Tibial nerve (tissue), 4 donors: ENCODE measurements at regions not wholly inside any gene's neighbourhood (a gene's known extent, or its start where the extent isn't known, plus 50 kb on each side); places are given as distances from the start of the nearest gene placed in this dataset.
"Not testable (repeated sequence)": the region's sequence is repeated elsewhere in the genome, so short reads cannot be mapped to it uniquely, and the experiment has no call there.

Experiments used
- DNase-seq, 2 donors: peaks; one replicate each; pipeline ENCODE4 v3.0.0-alpha.2; 2019; ENCODE audit warnings: low spot score in 2 of 2
- H3K27ac ChIP-seq, 4 donors: fragments of 200-600 bp; sonication (generic) in 3 of 4; one replicate each; pipeline ENCODE4 v1.5.1; 2017 to 2019; ENCODE audit warnings: mild to moderate bottlenecking in 1 of 4
- H3K27me3 ChIP-seq, 2 donors: fragments of 200-600 bp; sonication (generic) in 1 of 2; one replicate each; pipeline versions ENCODE4 v1.5.1 to v1.6.0; 2017 to 2019
- H3K36me3 ChIP-seq, 3 donors: fragments of 200-600 bp; sonication (generic); one replicate each; pipeline ENCODE4 v1.5.1; 2018 to 2019
- H3K4me1 ChIP-seq, 4 donors: fragments of 200-600 bp; sonication (generic) in 3 of 4; one replicate each; pipeline ENCODE4 v1.5.1; 2017 to 2019
- H3K4me3 ChIP-seq, 4 donors: fragments of 200-600 bp; sonication (generic) in 3 of 4; one replicate each; pipeline ENCODE4 v1.5.1; 2017 to 2019; ENCODE audit warnings: mild to moderate bottlenecking in 1 of 4, moderate library complexity in 1 of 4
- H3K9me3 ChIP-seq, 4 donors: fragments of 200-600 bp; sonication (generic) in 3 of 4; one replicate each; pipeline ENCODE4 v1.5.1; 2017 to 2019
- CTCF ChIP-seq, 5 experiments: fragments of 200-600 bp in 3 of 5; fragments of 450-650 bp in 2 of 5; sonication (generic) in 3 of 5; IDR thresholded peaks; one replicate each; pipeline ENCODE4 v1.5.1; 2016 to 2019; ENCODE audit warnings: antibody characterized with exemption in 5 of 5, mild to moderate bottlenecking in 3 of 5, moderate library complexity in 2 of 5
- EP300 ChIP-seq, 2 donors: sonication (generic); formaldehyde crosslinking; IDR thresholded peaks; one replicate each; pipeline ENCODE4 v1.6.1; 2017; ENCODE audit warnings: antibody characterized with exemption in 2 of 2, mild to moderate bottlenecking in 1 of 2
- POLR2A ChIP-seq, 2 donors: fragments of 450-650 bp; IDR thresholded peaks; one replicate each; pipeline ENCODE4 v1.6.1; 2017; ENCODE audit warnings: antibody characterized with exemption in 2 of 2, mild to moderate bottlenecking in 2 of 2, moderate library complexity in 2 of 2
- WGBS, 2 donors: methylation state at CpG; one replicate each; pipeline ENCODE4 v1.1.5; 2018; 5-methylcytosine and 5-hydroxymethylcytosine counted together

DNA sequence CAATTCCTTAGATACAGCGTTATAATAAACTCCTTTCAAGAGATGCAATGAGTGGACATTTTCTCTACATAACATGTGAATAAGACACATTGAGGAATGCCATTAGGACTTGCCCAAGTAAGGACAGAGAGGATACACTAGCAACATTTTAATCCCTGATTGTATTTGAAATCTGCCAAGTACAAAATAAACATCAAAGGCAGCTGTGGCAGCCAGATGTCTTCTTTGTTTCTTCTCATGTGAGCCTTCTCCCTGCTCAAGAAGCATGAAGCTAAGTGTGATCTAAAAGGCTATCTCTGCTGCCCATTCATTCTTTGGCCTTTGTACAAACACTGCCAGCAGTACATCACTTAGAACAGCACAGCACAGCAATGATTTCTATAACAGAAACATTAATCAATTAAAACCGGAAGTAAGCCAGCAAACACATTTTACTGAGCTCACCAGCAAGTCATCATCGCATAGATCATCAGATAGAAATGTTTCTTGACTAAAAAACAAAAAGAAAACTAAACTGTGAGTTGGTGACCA is 364.0 kb downstream of the CNTN6 start:
- Histone ChIP-seq H3K27ac (no peak overlapping the region), H3K4me3 (no peak overlapping the region), H3K9me3 (no peaks in the 10 kb centered on the region), H3K27me3 (no peaks in the 10 kb centered on the region), H3K36me3 (no peaks in the 10 kb centered on the region), H3K4me1 (no peaks in the 10 kb centered on the region)
- TF ChIP-seq CTCF (IDR thresholded peaks at IDR 0.05) (no peak), EP300 (IDR thresholded peaks at IDR 0.05) (no peak), POLR2A (IDR thresholded peaks at IDR 0.05) (no peak)
- DNase-seq: no peak
- WGBS, 2 donors: 48 to 50% methylated on average over 3 of the region's 3 CpGs

- Histone ChIP-seq H3K4me3 (no peak overlapping the region), H3K27me3 (no peaks in the 10 kb centered on the region), H3K4me1 (no peaks in the 10 kb centered on the region), H3K9me3 (no peaks in the 10 kb centered on the region), H3K27ac (no peak overlapping the region), H3K36me3 (no peaks in the 10 kb centered on the region)
- no peak for DNase-seq
- 74 to 75% methylated on average over 2 of the region's 2 CpGs for WGBS, 2 donors
- TF ChIP-seq CTCF (IDR thresholded peaks at IDR 0.05): no peak
- TF ChIP-seq EP300 (IDR thresholded peaks at IDR 0.05): no peak
Observed at GRCh38 chr3:1462371-1462770, 369.5 kb downstream of the CNTN6 start.

DNA sequence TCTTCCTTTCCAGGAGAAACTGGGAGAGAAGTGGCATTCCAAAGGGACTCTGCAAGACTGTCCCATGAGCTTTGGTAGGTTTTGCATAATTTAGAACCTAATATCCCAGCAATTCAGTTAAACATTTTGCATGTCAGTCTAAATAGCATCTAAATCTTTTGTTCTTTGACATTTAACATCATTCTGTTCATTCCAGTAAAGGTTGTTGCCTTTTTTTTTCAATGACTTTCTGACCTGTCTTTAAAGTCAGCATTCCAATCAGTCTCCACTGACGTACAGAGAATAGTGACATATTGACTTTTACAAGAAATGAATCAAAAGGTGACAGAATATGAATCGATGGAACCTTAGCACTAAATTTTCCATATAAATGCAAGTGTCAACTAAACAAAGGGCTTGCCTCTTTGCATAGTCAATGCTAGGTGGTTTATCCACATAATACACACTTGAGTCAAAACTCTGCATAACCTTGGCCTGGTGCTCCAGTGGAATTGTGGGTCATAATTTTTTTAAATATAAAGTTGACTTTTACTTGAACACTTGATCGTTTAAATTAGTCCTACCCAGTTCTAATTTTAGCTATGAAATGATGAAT is 370.1 kb downstream of the CNTN6 start:
- no peaks in the 10 kb centered on the region for H3K27me3 ChIP-seq
- H3K4me3 ChIP-seq: no peak overlapping the region
- H3K4me1 ChIP-seq: no peaks in the 10 kb centered on the region
- H3K9me3 ChIP-seq: no peaks in the 10 kb centered on the region
- no peak overlapping the region for H3K27ac ChIP-seq
- TF ChIP-seq CTCF (IDR thresholded peaks at IDR 0.05): no peak
- TF ChIP-seq EP300 (IDR thresholded peaks at IDR 0.05): no peak
- no peak for DNase-seq
- H3K36me3 ChIP-seq: no peaks in the 10 kb centered on the region
- WGBS, 2 donors: 35 to 38% methylated on average over 3 of the region's 3 CpGs

- H3K27ac ChIP-seq, H3K36me3 ChIP-seq: not testable (repeated sequence)
- 77 to 84% methylated on average over 10 of the region's 10 CpGs for WGBS, 2 donors
Observed at GRCh38 chr3:1465091-1465490, 372.3 kb downstream of the CNTN6 start.

GRCh38 chr3:1468145-1468544 is 375.3 kb downstream of the CNTN6 start:
- no peaks in the 10 kb centered on the region for H3K27me3 ChIP-seq
- 78 to 86% methylated on average over 4 of the region's 4 CpGs for WGBS, 2 donors
- no peak for DNase-seq
- H3K27ac ChIP-seq: no peak overlapping the region
- H3K4me3 ChIP-seq: no peak overlapping the region
- TF ChIP-seq EP300 (IDR thresholded peaks at IDR 0.05) (no peak), CTCF (IDR thresholded peaks at IDR 0.05) (no peak), POLR2A (IDR thresholded peaks at IDR 0.05) (no peak)
- no peaks in the 10 kb centered on the region for H3K4me1 ChIP-seq
- no peaks in the 10 kb centered on the region for H3K9me3 ChIP-seq
- H3K36me3 ChIP-seq: no peaks in the 10 kb centered on the region

More at GRCh38 chr3:1465091-1465490, 372.3 kb downstream of the CNTN6 start:
- DNase-seq, H3K4me1 ChIP-seq, H3K9me3 ChIP-seq, H3K27me3 ChIP-seq, H3K4me3 ChIP-seq: not testable (repeated sequence)

DNA sequence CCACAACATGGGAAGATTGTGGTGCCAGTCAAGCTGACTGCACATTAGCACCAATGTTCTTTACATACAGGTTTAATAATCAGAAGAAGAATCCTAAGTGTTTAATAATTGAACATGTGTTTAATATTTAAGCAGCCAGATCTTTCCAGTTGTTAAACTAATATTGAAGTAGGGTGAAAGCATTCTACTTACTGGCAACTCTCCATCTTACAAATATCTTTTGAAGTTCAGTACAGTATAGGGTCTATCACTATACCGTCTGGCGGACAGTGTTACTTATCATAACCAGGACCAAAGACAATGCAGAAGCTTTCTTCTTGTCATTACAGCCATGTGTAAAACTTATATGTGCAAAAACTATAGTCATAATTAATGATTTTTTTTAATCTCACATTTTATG is 376.4 kb downstream of the CNTN6 start:
- no peak for DNase-seq
- Histone ChIP-seq H3K4me3 (no peak overlapping the region), H3K9me3 (no peaks in the 10 kb centered on the region), H3K36me3 (no peaks in the 10 kb centered on the region), H3K27ac (no peak overlapping the region), H3K4me1 (no peaks in the 10 kb centered on the region), H3K27me3 (no peaks in the 10 kb centered on the region)
- WGBS, 2 donors: 60 to 65% methylated on average over 2 of the region's 2 CpGs
- no peak for TF ChIP-seq CTCF (IDR thresholded peaks at IDR 0.05)
- no peak for TF ChIP-seq EP300 (IDR thresholded peaks at IDR 0.05)
- no peak for TF ChIP-seq POLR2A (IDR thresholded peaks at IDR 0.05)
